ENCODE measurements at regions not wholly inside any gene's neighbourhood (a gene's known extent, or its start where the extent isn't known, plus 50 kb on each side); places are given as distances from the start of the nearest gene placed in this dataset.

DNA sequence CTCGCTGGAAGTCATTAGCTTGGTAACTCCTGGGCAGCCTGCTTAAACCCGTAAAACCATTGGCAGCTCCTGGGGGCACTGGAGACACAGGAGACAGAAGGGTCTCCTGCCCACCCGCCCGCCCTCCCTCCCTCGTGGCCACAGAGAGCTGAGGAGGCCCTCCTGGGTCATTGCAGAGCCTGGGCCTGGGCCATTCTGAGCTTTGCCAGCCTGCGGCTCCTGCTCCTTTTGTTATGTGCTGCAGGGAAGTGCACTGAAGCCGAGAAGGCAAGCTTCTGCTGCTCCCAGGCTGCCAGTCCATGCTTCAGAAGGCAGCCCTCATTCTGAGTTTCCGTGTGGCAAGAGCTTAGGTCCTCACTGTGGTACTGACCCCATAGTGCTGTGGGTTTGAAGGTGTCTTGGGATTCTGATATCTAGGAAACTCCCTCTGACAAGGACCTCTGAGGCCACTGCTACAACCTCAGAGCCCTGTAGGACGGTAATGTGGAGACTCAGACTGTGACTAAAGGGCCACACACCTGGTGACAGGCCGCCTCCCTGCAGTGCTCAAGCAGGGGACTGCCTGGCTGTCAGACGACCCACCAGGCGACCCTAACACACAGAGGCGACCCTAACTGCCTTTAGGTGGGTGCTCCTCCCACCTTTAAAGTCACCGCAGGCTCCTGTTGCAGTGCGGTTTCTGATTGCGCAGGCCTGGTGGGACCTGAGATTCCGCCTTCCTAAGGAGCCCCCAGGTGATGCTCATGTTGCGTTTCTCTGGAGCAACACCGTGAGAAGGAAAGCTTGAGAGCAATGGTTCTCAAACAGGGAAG lies 118.7 kb downstream of the IER5 start:
- WGBS (ENCODE audit: extremely low coverage, insufficient coverage, low lambda C conversion rate), result no CpG with 5 or more reads among the region's 19 CpGs
- Histone ChIP-seq H3K27me3 (ENCODE audit: insufficient read depth, low read length, poor library complexity) (no peaks in the 10 kb centered on the region), H2BK120ac (ENCODE audit: low read depth, low read length) (no peak overlapping the region)

DNA sequence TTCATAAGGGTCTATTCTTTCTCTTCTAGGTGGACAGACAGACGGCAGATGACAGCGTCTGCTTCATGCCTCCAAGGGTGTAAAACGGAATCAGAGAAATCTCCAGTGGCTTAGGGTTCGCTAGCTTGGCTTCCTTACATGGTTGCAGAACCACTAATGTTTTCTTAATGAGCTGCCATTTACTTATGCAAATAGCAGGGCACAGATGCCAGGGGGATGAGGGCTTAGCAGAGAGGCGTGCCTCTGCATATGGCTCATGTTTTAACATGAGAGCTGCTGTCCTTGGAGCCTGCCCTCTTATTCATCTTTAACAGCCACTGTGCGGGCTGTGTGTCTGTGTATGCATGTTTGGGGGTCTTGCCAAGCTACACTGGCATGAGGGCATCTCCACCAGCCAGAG lies 119.6 kb downstream of the IER5 start:
- no peak overlapping the region for H2AK5ac ChIP-seq (ENCODE audit: low read length)
- no peak overlapping the region for H3K4me2 ChIP-seq (ENCODE audit: low read length)
- H2BK120ac ChIP-seq (ENCODE audit: low read depth, low read length), result no peak overlapping the region
- no peaks in the 10 kb centered on the region for H3K79me2 ChIP-seq (ENCODE audit: control insufficient read depth, insufficient read depth, low read length)
- H3K79me1 ChIP-seq (ENCODE audit: low read length), result no peaks in the 10 kb centered on the region
- no peak overlapping the region for H3K18ac ChIP-seq (ENCODE audit: low read length)
- H4K5ac ChIP-seq (ENCODE audit: low read length), result no peak overlapping the region
- no peak overlapping the region for H4K8ac ChIP-seq (ENCODE audit: low read depth, low read length)
- no peak overlapping the region for H3K4ac ChIP-seq (ENCODE audit: low read depth, low read length)
- H3K27ac ChIP-seq (ENCODE audit: low read depth, low read length), result no peak overlapping the region
- H3K9ac ChIP-seq (ENCODE audit: low read length), result no peak overlapping the region
- H3K27me3 ChIP-seq (ENCODE audit: insufficient read depth, low read length, poor library complexity), result no peaks in the 10 kb centered on the region
- H3K4me3 ChIP-seq (ENCODE audit: low read length), result no peak overlapping the region
- H3K4me1 ChIP-seq (ENCODE audit: control insufficient read depth, low read depth, low read length), result no peaks in the 10 kb centered on the region
- H3K36me3 ChIP-seq (ENCODE audit: control insufficient read depth, insufficient read depth, low read length), result no peaks in the 10 kb centered on the region
- H3K23ac ChIP-seq (ENCODE audit: low read length), result no peak overlapping the region
- H2BK15ac ChIP-seq (replicated peaks; ENCODE audit: low read depth), result no peak overlapping the region
- H2BK5ac ChIP-seq (ENCODE audit: low read length), result no peak overlapping the region
- no CpG with 5 or more reads among the region's 6 CpGs for WGBS (ENCODE audit: extremely low coverage, insufficient coverage, low lambda C conversion rate)
- H3K56ac ChIP-seq (ENCODE audit: low read length), result no peak overlapping the region
- DNase-seq, result no peak

More for the DNA sequence above, 118.7 kb downstream of the IER5 start:
- H3K79me1 ChIP-seq (ENCODE audit: low read length), result no peaks in the 10 kb centered on the region
- H4K8ac ChIP-seq (ENCODE audit: low read depth, low read length), result no peak overlapping the region
- no peak overlapping the region for H2BK15ac ChIP-seq (replicated peaks; ENCODE audit: low read depth)
- H4K5ac ChIP-seq (ENCODE audit: low read length), result no peak overlapping the region
- no peak for DNase-seq
- H3K27ac ChIP-seq (ENCODE audit: low read depth, low read length), result no peak overlapping the region
- H3K79me2 ChIP-seq (ENCODE audit: control insufficient read depth, insufficient read depth, low read length), result no peaks in the 10 kb centered on the region
- H3K23ac ChIP-seq (ENCODE audit: low read length), result no peak overlapping the region
- H3K4me2 ChIP-seq (ENCODE audit: low read length), result no peak overlapping the region
- H2AK5ac ChIP-seq (ENCODE audit: low read length), result no peak overlapping the region
- H3K56ac ChIP-seq (ENCODE audit: low read length), result no peak overlapping the region
- H3K4me1 ChIP-seq (ENCODE audit: control insufficient read depth, low read depth, low read length), result no peaks in the 10 kb centered on the region
- no peak overlapping the region for H2BK5ac ChIP-seq (ENCODE audit: low read length)
- H3K36me3 ChIP-seq (ENCODE audit: control insufficient read depth, insufficient read depth, low read length), result no peaks in the 10 kb centered on the region
- H3K4ac ChIP-seq (ENCODE audit: low read depth, low read length), result no peak overlapping the region
- H3K4me3 ChIP-seq (ENCODE audit: low read length), result no peak overlapping the region
- no peak overlapping the region for H3K9ac ChIP-seq (ENCODE audit: low read length)
- no peak overlapping the region for H3K18ac ChIP-seq (ENCODE audit: low read length)

- no peak for DNase-seq
- Histone ChIP-seq H2BK5ac (ENCODE audit: low read length) (no peak overlapping the region), H3K4me1 (ENCODE audit: control insufficient read depth, low read depth, low read length) (no peaks in the 10 kb centered on the region), H3K36me3 (ENCODE audit: control insufficient read depth, insufficient read depth, low read length) (no peaks in the 10 kb centered on the region), H4K5ac (ENCODE audit: low read length) (no peak overlapping the region), H3K27me3 (ENCODE audit: insufficient read depth, low read length, poor library complexity) (no peaks in the 10 kb centered on the region), H3K56ac (ENCODE audit: low read length) (no peak overlapping the region), H3K27ac (ENCODE audit: low read depth, low read length) (no peak overlapping the region), H3K23ac (ENCODE audit: low read length) (peak overlapping the region; percentile 7), H3K4ac (ENCODE audit: low read depth, low read length) (no peak overlapping the region), H3K79me1 (ENCODE audit: low read length) (no peaks in the 10 kb centered on the region), H3K4me3 (ENCODE audit: low read length) (no peak overlapping the region), H2BK120ac (ENCODE audit: low read depth, low read length) (no peak overlapping the region), H3K79me2 (ENCODE audit: control insufficient read depth, insufficient read depth, low read length) (no peaks in the 10 kb centered on the region), H3K18ac (ENCODE audit: low read length) (no peak overlapping the region), H4K8ac (ENCODE audit: low read depth, low read length) (no peak overlapping the region), H3K9ac (ENCODE audit: low read length) (no peak overlapping the region), H3K4me2 (ENCODE audit: low read length) (no peak overlapping the region), H2AK5ac (ENCODE audit: low read length) (no peak overlapping the region), H2BK15ac (replicated peaks; ENCODE audit: low read depth) (no peak overlapping the region)
- WGBS (ENCODE audit: extremely low coverage, insufficient coverage, low lambda C conversion rate), result no CpG with 5 or more reads among the region's 5 CpGs
These were observed 120.5 kb downstream of the IER5 start for GRCh38 chr1:181208967-181209366.

DNA sequence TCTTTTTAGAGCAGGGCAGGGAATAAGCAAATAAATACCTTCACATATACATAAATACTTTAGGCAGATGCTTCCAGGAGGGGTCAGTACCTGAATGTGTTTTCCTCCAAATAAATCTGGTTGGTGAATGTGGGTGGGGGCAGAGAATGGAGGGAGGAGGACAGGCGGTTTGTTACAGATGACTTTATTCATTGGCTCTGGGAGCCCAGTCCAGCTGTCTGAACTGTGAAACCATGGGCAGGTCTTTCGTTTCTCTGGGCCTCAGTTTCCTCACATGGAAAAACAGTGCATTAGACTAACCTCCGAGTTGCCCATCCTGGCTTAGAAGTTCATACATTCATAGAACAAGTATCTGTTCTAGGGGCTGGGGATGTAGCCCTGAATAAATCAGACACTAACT lies 124.6 kb downstream of the IER5 start:
- Histone ChIP-seq H2AK5ac (ENCODE audit: low read length) (no peak overlapping the region), H3K9ac (ENCODE audit: low read length) (no peak overlapping the region), H3K4me2 (ENCODE audit: low read length) (no peak overlapping the region), H2BK120ac (ENCODE audit: low read depth, low read length) (no peak overlapping the region), H3K79me2 (ENCODE audit: control insufficient read depth, insufficient read depth, low read length) (no peaks in the 10 kb centered on the region), H3K23ac (ENCODE audit: low read length) (no peak overlapping the region), H3K27me3 (ENCODE audit: insufficient read depth, low read length, poor library complexity) (no peaks in the 10 kb centered on the region), H3K4me3 (ENCODE audit: low read length) (no peak overlapping the region), H3K4ac (ENCODE audit: low read depth, low read length) (no peak overlapping the region), H3K56ac (ENCODE audit: low read length) (no peak overlapping the region), H2BK15ac (replicated peaks; ENCODE audit: low read depth) (no peak overlapping the region), H4K5ac (ENCODE audit: low read length) (no peak overlapping the region), H2BK5ac (ENCODE audit: low read length) (no peak overlapping the region), H3K36me3 (ENCODE audit: control insufficient read depth, insufficient read depth, low read length) (no peaks in the 10 kb centered on the region), H3K79me1 (ENCODE audit: low read length) (no peaks in the 10 kb centered on the region), H3K27ac (ENCODE audit: low read depth, low read length) (no peak overlapping the region), H3K4me1 (ENCODE audit: control insufficient read depth, low read depth, low read length) (peaks cover 2% of the 10 kb centered on the region), H4K8ac (ENCODE audit: low read depth, low read length) (no peak overlapping the region), H3K18ac (ENCODE audit: low read length) (no peak overlapping the region)
- no CpG with 5 or more reads among the region's 3 CpGs for WGBS (ENCODE audit: extremely low coverage, insufficient coverage, low lambda C conversion rate)
- DNase-seq, result no peak

GRCh38 chr1:181216591-181216994 lies 128.1 kb downstream of the IER5 start:
- Histone ChIP-seq H3K27me3 (ENCODE audit: insufficient read depth, low read length, poor library complexity) (no peaks in the 10 kb centered on the region), H4K5ac (ENCODE audit: low read length) (no peak overlapping the region), H2BK15ac (replicated peaks; ENCODE audit: low read depth) (no peak overlapping the region), H3K4me3 (ENCODE audit: low read length) (no peak overlapping the region), H2BK5ac (ENCODE audit: low read length) (no peak overlapping the region), H3K27ac (ENCODE audit: low read depth, low read length) (no peak overlapping the region), H3K4me1 (ENCODE audit: control insufficient read depth, low read depth, low read length) (peaks cover 2% of the 10 kb centered on the region), H2BK120ac (ENCODE audit: low read depth, low read length) (no peak overlapping the region), H3K23ac (ENCODE audit: low read length) (no peak overlapping the region), H2AK5ac (ENCODE audit: low read length) (no peak overlapping the region), H3K79me2 (ENCODE audit: control insufficient read depth, insufficient read depth, low read length) (no peaks in the 10 kb centered on the region), H3K9ac (ENCODE audit: low read length) (no peak overlapping the region), H3K36me3 (ENCODE audit: control insufficient read depth, insufficient read depth, low read length) (no peaks in the 10 kb centered on the region), H3K18ac (ENCODE audit: low read length) (no peak overlapping the region), H3K4ac (ENCODE audit: low read depth, low read length) (no peak overlapping the region), H3K56ac (ENCODE audit: low read length) (no peak overlapping the region), H3K79me1 (ENCODE audit: low read length) (no peaks in the 10 kb centered on the region), H3K4me2 (ENCODE audit: low read length) (no peak overlapping the region), H4K8ac (ENCODE audit: low read depth, low read length) (no peak overlapping the region)
- WGBS (ENCODE audit: extremely low coverage, insufficient coverage, low lambda C conversion rate), result no CpG with 5 or more reads among the region's 3 CpGs
- DNase-seq, result peak; percentile 96

DNA sequence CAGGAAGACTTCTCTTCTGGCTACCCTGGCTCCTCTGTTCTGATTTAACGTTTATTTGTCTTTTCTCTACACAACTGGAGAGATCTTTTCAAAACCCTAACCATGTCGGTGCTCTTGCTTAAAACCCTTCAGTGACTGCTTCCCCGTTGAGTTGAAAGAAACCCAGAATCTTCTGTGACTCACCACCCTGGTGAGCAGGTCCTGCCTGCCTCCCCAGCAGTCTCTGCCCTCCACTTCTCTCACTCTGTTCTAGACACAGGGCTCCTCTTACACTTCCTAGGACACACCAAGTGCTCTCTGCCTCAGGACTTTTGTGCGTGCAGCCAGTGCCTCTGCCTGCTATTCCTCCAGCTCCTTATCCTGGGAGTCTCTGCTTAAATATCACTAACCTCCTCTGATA lies 131.4 kb downstream of the IER5 start:
- Histone ChIP-seq H3K79me1 (ENCODE audit: low read length) (no peaks in the 10 kb centered on the region), H3K4ac (ENCODE audit: low read depth, low read length) (no peak overlapping the region), H3K9ac (ENCODE audit: low read length) (no peak overlapping the region), H3K27me3 (ENCODE audit: insufficient read depth, low read length, poor library complexity) (no peaks in the 10 kb centered on the region), H2BK120ac (ENCODE audit: low read depth, low read length) (no peak overlapping the region), H4K5ac (ENCODE audit: low read length) (no peak overlapping the region), H3K36me3 (ENCODE audit: control insufficient read depth, insufficient read depth, low read length) (no peaks in the 10 kb centered on the region), H2BK15ac (replicated peaks; ENCODE audit: low read depth) (no peak overlapping the region), H2BK5ac (ENCODE audit: low read length) (no peak overlapping the region), H3K27ac (ENCODE audit: low read depth, low read length) (no peak overlapping the region), H3K23ac (ENCODE audit: low read length) (no peak overlapping the region), H3K79me2 (ENCODE audit: control insufficient read depth, insufficient read depth, low read length) (no peaks in the 10 kb centered on the region), H4K8ac (ENCODE audit: low read depth, low read length) (no peak overlapping the region), H3K56ac (ENCODE audit: low read length) (no peak overlapping the region), H3K4me1 (ENCODE audit: control insufficient read depth, low read depth, low read length) (peaks cover 2% of the 10 kb centered on the region), H3K4me3 (ENCODE audit: low read length) (no peak overlapping the region), H2AK5ac (ENCODE audit: low read length) (no peak overlapping the region), H3K4me2 (ENCODE audit: low read length) (no peak overlapping the region), H3K18ac (ENCODE audit: low read length) (no peak overlapping the region)
- no peak for DNase-seq
- no CpG with 5 or more reads among the region's 4 CpGs for WGBS (ENCODE audit: extremely low coverage, insufficient coverage, low lambda C conversion rate)

Measured in mesendoderm (in vitro differentiated cells).